NB4 (cell line): ENCODE measurements at regions not wholly inside any gene's neighbourhood (a gene's known extent, or its start where the extent isn't known, plus 50 kb on each side); places are given as distances from the start of the nearest gene placed in this dataset.

ENCODE experiments used
- DNase-seq: peaks from one replicate; pipeline ENCODE4 v3.0.0; 2010; ENCODE audit warnings: low read depth
- H3K4me3 ChIP-seq: one replicate; pipeline ENCODE4 v1.5.1; 2011; ENCODE audit warnings: mild to moderate bottlenecking, low read depth, low read length, moderate library complexity
- MYC ChIP-seq: IDR thresholded peaks from 2 replicates; pipeline ENCODE4 v1.6.1; 2011; ENCODE audit warnings: low read depth, low read length
- POLR2A ChIP-seq: IDR thresholded peaks from 2 replicates; pipeline ENCODE4 v1.6.1; 2011; ENCODE audit warnings: mild to moderate bottlenecking; ENCODE audit not compliant: insufficient read length; ENCODE audit errors: extremely low read depth
- TF ChIP-seq, protein P1 (sequence below): IDR thresholded peaks from 2 replicates; pipeline ENCODE4 v1.6.1; 2011; ENCODE audit warnings: low read depth, low read length
- TF ChIP-seq, protein P2 (sequence below): IDR thresholded peaks from one replicate; pipeline ENCODE4 v1.5.1; 2012; ENCODE audit warnings: low read depth, low read length

DNA sequence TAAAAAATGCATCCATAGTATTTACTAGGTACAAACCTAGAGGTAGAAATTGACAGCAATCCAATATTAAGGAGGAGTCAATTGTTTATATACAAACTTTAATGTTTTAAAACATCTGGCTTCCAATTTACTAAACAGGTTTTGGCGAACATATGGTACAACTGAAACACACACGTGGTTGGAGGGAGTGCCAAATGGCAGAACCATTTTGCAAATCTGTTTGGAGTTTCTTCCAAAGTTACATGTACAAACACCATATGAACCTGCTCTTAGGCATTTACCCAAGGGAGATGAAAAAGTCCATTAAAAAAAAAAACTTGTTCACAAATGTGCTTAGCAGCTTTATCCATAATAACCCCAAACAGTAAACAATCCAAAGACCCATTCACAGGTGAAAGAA is 159.8 kb upstream of the MYOCD start:
- no peak for DNase-seq
- H3K4me3 ChIP-seq = no peak overlapping the region
- no peak for TF ChIP-seq POLR2A
- TF ChIP-seq, protein P1, sequence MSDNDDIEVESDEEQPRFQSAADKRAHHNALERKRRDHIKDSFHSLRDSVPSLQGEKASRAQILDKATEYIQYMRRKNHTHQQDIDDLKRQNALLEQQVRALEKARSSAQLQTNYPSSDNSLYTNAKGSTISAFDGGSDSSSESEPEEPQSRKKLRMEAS = no peak

DNA sequence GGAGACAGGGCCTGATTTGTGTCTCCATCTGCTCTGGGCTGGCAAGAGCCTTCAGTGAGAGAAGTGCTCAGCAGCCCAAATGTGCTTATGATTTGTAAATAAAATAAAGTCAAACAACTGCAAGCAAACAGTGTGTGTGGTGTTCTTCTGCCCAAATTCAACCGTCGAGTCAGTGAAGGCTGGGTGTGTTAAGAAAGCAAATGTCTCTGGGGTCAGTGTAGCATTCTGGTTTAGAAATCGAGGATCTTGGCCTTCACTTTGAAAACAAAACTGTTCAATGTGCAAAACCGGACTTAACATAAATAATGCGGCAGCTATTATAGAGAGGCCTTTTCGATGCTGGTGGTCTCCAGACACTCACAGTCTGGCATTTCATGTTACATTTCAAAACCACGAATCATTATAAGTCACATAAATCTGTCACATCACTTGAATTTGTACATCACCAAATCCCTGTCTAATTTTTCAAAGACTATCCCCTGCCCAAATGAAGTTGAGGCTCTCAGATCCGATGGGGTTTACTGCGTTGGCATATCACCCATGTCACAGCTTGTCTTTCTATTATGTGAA is 158.6 kb upstream of the MYOCD start:
- DNase-seq = no peak
- TF ChIP-seq POLR2A = no peak
- TF ChIP-seq, protein P1 = no peak
- TF ChIP-seq, protein P2, sequence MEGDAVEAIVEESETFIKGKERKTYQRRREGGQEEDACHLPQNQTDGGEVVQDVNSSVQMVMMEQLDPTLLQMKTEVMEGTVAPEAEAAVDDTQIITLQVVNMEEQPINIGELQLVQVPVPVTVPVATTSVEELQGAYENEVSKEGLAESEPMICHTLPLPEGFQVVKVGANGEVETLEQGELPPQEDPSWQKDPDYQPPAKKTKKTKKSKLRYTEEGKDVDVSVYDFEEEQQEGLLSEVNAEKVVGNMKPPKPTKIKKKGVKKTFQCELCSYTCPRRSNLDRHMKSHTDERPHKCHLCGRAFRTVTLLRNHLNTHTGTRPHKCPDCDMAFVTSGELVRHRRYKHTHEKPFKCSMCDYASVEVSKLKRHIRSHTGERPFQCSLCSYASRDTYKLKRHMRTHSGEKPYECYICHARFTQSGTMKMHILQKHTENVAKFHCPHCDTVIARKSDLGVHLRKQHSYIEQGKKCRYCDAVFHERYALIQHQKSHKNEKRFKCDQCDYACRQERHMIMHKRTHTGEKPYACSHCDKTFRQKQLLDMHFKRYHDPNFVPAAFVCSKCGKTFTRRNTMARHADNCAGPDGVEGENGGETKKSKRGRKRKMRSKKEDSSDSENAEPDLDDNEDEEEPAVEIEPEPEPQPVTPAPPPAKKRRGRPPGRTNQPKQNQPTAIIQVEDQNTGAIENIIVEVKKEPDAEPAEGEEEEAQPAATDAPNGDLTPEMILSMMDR = no peak
- no peak for TF ChIP-seq MYC
- no peak overlapping the region for H3K4me3 ChIP-seq

DNA sequence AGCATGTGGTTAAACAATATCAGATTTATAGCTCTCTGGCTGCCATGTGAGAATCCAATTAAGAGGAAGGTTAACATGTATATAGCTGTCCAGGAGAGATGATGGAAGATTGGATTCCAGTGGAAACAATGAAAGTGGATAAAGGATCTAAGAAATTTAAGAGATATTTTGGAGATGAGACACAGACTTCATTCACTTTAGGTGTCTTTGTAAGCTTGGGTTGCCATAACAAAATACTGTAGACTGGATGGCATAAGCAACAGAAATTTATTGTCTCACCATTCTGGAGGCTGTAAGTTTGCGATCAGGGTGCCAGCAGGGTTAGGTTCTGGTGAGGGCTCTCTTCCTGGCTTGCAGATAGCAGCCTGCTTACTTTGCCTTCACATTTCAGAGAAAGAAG is 155.9 kb upstream of the MYOCD start:
- TF ChIP-seq, protein P2 = no peak
- TF ChIP-seq, protein P1 = no peak
- TF ChIP-seq MYC = no peak
- TF ChIP-seq POLR2A = no peak
- DNase-seq = no peak
- no peak overlapping the region for H3K4me3 ChIP-seq

DNA sequence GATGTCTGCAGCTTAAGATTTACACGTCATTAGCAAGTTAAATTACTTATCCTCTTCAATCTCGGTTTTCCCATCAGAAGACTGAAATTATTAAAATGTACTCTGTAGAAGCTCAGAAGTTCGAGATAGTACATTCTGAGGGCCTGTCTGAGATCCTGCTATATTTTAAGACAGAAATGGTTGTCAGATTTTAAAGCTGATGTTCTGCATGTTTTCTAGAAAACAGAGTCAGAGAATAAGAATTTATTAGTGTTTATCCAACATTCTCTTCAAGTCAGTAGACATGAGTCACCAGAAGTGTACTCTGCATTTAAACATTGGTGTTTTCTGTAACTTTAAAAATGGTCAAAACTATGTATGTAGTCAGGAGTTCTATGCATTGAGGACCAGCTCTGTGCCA is 155.2 kb upstream of the MYOCD start:
- no peak overlapping the region for H3K4me3 ChIP-seq
- no peak for DNase-seq
- TF ChIP-seq POLR2A (no peak), MYC (no peak)
- TF ChIP-seq, protein P1 = no peak
- TF ChIP-seq, protein P2 = no peak

DNA sequence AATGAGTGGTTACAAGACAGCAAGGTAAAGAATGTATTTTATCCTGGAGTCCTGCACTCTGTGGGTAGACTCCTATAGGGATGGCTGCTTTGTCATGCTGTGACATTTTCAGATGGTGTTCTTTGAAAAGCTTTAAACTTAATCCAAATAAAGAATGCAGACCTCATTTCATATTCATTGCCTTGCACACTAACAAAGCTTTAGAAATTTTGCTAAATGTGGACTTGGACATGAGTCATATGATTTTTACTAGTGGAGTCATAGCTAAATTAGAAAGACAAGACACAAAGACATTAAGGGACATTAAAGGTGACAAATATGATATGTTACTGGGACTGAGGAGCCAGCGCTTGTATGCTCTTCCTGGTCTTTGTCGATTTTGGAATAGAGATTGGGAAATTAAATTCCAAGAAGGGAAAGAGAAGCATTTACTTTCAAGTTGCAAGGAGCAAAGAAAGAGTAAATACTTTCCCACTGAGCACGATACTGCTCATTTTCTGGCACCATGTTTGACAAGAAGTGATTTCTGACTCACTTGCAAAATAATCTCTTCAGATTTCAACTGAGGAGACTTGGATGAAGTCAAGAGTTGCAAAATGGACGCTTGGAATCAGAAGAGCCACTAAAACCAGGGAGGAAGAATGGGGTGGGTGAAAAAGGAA is 152.9 kb upstream of the MYOCD start:
- no peak for DNase-seq
- no peak overlapping the region for H3K4me3 ChIP-seq
- TF ChIP-seq, protein P2 = no peak
- no peak for TF ChIP-seq POLR2A

DNA sequence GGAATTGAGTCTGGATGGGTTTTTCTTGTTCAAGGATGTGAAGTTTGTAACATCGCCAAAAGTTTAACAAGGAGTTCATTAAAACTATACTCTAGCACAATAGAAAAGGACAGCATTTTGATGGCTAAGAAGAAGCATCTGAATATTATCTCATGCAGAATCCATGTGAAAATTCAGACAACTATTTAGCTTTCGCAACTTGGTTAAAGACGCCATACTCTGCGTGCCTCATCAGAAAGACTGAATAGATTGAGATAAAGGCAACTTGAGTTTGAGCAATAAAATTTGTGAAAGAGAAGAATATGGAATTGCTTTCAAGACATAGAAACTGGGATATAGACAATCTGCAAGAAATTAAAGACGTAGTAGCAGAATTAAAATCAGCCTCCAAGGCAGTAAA is 151.1 kb upstream of the MYOCD start:
- DNase-seq = no peak
- H3K4me3 ChIP-seq = no peak overlapping the region
- no peak for TF ChIP-seq MYC
- TF ChIP-seq, protein P2 = no peak
- TF ChIP-seq POLR2A = no peak
- TF ChIP-seq, protein P1 = no peak
